ENCODE measurements at regions not wholly inside any gene's neighbourhood (a gene's known extent, or its start where the extent isn't known, plus 50 kb on each side); places are given as distances from the start of the nearest gene placed in this dataset.

- no peak for TF ChIP-seq POLR2A (IDR thresholded peaks at IDR 0.05)
- TF ChIP-seq CTCF (IDR thresholded peaks at IDR 0.05) = no peak
- TF ChIP-seq EP300 (IDR thresholded peaks at IDR 0.05) = no peak
These were observed 240.1 kb upstream of the HDAC4 start for GRCh38 chr2:239640676-239641578.

All from stomach (tissue), 4 donors.